GM12892 (cell line): ENCODE measurements at regions not wholly inside any gene's neighbourhood (a gene's known extent, or its start where the extent isn't known, plus 50 kb on each side); places are given as distances from the start of the nearest gene placed in this dataset.

ENCODE experiments used
- DNase-seq: peaks from one replicate; pipeline ENCODE4 v3.0.0; 2011; ENCODE audit not compliant: insufficient read length
- FAIRE-seq: peaks from 2 replicates; lab custom pipeline; 2011; peaks lifted over from hg19 to GRCh38; lab: Jason Lieb, UNC
- POLR2A ChIP-seq: IDR thresholded peaks from 2 replicates; pipeline ENCODE4 v1.6.1; 2011; ENCODE audit warnings: low read depth, low read length, control low read depth
- POLR2AphosphoS5 ChIP-seq: IDR thresholded peaks from 2 replicates; pipeline ENCODE4 v1.6.1; 2011; ENCODE audit warnings: low read depth, low read length, control low read depth
- TAF1 ChIP-seq: IDR thresholded peaks from 2 replicates; pipeline ENCODE4 v1.6.1; 2011; ENCODE audit warnings: low read depth, mild to moderate bottlenecking, control low read depth, low read length, borderline replicate concordance

DNA sequence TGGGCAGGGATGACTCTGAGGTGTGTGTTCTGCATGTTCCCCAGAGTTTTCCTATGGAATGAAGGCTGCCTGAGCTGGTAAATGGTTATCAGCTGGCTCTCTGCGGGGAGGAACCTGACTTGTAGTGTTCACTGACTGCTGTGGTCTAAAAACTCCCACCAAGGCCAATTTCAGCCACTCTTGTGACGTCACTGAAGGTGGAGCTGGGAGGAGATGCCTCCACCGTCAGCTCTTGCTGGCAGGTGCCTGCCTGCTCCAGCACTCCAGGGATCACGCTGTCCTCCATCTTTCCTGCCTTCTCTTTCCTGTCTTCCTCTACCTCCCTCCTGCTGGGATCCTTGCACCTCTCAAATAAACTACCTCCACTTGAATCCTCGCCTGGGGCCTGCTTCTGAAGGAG, 209.5 kb upstream of the HS6ST1 start:
- FAIRE-seq, result no peak
- TF ChIP-seq TAF1 (no peak), POLR2A (no peak), POLR2AphosphoS5 (no peak)
- DNase-seq, result no peak

DNA sequence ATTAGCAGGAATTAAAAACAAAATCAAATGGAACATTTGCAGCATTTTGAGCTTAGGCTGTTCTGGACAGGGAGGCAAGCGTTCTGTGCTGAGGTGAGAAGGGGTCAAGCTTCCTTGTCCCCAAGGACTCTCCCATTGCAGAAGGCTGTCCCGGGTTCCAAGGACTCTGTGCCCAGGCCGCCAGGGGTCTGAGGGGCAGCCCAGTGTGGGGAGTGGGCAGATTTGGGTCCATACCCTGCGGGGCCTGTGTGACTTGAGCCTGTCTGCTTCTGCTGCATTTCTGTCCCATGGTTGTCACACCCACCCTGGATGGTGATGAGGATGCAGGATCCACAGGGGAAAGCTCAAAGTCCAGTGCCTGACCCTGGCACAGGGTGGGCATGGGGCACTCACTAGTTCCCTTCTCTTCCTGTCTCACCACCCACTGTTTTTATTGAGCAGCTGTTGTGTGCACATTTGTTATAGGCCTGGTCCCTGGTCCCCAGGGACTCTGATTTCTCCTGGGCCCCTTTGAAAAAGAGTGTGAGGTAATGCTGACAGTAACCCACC, 211.4 kb upstream of the HS6ST1 start:
- DNase-seq, result no peak
- TF ChIP-seq POLR2A (no peak), TAF1 (no peak), POLR2AphosphoS5 (no peak)
- FAIRE-seq, result no peak

DNA sequence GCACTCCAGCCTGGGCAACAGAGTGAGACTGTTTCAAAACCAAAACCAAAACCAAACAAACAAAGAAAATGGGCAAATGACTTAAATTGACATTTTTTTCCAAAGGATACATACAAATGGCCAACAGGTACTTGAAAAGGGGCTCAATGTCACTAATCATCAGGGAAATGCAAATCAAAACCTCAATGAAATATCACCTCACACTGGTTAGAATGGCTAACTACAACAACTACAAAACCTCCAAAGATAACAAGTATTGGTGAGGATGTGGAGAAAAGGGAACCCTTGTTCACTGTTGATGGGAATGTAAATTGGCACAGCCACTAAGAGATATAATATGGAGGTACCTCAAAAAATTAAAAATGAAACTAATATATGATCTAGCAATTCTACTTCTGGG, 213.2 kb upstream of the HS6ST1 start:
- DNase-seq (no peak), FAIRE-seq (no peak)
- TF ChIP-seq TAF1 (no peak), POLR2AphosphoS5 (no peak), POLR2A (no peak)

DNA sequence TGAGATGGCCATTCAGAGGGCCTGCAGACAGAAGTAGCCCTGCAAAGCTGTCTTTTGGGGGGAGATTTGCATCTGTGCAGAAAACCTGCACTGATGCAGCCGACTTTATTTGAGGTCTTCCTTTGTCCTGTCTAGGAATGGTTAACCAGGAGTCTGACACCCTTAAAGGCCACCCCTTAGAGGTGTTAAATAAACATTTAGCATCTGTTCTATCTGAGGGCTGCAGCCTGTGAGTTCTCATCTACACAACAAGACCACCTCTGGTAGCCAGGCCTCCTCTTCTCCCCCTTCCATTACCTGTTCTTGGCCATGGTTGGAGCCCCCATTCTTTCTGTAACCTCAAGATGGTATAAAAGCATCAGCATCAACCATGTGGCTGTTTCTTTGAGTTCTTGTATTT, 214.4 kb upstream of the HS6ST1 start:
- FAIRE-seq (no peak), DNase-seq (no peak)
- TF ChIP-seq TAF1 (no peak), POLR2A (no peak), POLR2AphosphoS5 (no peak)

DNA sequence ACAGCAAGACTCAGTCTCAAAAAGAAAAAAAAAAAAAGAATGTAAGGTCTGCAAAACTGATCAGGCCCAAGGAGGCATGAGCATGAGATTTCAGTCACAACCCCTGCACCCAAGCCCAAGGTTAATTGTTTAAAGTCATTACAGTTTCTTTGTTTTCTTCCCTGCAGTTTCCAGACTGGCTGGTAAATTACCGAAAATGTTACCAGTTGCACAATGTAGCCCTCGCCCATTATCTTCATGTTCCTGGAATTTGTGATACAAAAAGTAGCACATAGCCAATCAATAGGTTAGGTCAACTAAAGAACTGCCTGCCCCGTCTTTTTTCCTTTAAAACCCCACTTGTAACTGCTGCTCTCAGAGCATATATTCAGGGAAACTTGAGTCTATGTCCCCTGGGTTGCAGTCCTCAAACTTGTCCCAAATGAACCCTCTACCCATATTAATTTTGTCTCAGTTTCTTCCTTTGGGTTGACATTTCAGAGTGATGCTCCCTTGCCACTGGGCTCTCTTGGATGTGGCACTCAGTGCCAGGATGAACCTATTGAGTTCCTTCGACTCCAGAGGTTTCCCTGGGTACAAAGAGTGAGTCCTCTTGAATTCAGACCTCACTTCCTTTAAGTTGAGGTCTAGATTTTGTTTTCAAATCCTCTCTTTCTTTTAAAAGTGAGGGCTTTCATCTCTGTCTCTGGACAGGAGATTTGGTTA, 216.2 kb upstream of the HS6ST1 start:
- no peak for FAIRE-seq
- DNase-seq, result no peak
- no peak for TF ChIP-seq POLR2AphosphoS5
- TF ChIP-seq TAF1, result no peak
- TF ChIP-seq POLR2A, result no peak

DNA sequence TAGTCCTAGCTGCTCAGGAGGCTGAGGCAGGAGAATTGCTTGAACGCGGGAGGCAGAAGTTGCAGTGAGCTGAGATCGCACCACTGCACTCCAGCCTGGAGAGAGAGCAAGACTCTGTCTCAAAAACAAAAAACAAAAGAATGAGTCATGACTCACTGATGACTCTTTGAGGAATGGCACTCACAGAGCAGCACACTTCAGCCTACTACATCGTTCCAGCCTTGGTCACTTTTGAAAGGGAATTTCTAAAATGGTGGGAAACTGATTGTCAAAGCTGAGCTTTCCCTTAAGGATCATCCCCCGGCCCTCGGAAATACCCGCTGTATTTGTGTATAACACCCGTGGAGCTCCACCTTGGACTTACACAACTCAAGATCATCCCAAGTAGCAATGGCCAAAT, 217.3 kb upstream of the HS6ST1 start:
- no peak for DNase-seq
- TF ChIP-seq TAF1, result no peak
- FAIRE-seq, result no peak

DNA sequence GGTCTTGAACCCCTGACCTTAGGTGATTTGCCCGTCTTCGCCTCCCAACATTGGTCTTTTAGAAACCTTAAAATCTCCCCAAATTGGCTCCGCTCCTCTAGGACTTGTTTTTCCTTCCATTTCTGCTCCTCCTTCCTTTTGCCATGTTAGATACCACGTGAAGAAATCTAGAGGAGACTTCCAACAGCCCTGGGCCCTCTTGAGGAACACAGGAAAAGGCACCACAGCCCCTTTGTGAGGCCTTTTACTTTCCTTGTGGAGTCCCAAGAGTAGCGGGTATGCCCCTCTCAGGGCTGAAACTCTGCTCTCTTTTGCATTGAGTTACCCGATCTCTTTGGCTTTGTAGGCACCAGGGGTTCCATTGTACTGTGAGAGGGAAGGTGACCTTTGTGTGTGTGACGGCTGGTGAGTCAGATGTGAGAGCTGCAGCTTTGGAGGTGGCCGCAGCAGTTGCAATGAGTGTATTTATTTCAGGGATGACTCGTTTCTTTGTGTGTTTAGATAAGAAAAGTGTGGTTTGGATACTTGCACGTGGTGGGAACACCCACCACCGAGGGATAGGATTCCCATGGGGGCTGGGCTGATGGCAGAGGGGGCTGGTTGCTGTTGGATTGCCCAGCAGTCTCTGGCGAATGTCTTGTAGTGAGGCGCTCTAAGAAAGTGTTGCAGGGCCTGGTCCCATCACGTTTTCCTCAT, 218.4 kb upstream of the HS6ST1 start:
- no peak for FAIRE-seq
- no peak for DNase-seq
- TF ChIP-seq TAF1, result no peak

DNA sequence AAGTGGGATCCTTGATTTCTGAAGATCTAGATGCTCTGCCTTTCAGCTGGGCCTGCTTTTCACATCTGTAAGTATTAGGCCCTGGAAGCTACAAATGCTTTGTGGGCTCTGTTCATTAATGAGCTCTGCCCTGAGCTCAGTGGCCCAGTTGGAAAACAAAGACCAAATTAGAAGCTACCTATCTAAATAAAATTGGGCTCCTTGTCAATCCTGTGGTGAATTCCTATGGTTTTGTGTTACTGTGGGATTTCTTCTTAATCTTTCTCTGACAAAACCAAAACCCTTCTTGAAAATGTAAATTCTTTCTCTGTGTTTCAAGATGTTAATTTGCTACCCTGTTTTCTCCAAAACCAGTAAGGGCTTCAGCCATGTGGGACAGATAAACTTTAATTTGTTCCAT, 219.0 kb upstream of the HS6ST1 start:
- TF ChIP-seq TAF1 (no peak), POLR2AphosphoS5 (no peak), POLR2A (no peak)
- DNase-seq (no peak), FAIRE-seq (no peak)

DNA sequence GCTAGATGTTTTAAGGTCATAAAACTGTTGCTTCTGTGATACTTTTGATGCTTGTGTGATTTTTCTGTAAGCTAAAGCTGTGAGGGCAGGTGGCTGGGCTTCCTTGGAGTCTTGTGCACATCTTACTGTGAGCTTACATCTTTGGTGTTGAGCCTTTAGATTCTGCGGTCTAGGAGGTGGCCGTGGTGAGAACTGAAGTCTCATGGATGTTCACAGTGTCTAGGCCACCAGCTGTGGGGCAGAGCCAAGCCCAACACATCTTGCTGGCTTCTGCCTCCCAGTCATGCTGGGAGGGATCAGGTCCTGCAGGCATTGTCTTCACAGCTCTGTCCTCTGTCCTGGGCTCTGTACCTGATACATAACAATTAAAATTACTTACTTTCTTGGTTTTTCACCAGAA, 219.7 kb upstream of the HS6ST1 start:
- no peak for FAIRE-seq
- TF ChIP-seq TAF1, result no peak
- TF ChIP-seq POLR2AphosphoS5, result no peak
- TF ChIP-seq POLR2A, result no peak

DNA sequence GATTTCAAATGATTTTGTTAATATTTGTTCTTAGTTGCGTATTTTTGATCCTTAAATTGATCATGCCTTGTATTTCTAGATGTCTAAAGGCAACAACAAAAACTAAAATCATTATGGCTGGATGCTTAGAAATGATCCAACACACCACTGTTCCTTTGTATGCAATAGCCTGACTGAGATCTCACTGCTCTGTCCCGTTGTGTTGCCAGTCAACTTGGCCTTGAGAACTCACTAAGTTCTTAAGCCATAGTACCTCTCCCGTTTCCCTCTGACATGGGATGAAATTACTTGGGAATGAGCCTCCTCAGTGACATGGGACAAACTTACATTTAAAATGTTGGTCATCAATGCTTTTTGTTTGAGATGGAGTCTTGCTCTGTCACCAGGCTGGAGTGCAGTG, 222.0 kb upstream of the HS6ST1 start:
- no peak for TF ChIP-seq TAF1
- no peak for TF ChIP-seq POLR2AphosphoS5
- TF ChIP-seq POLR2A, result no peak
- no peak for FAIRE-seq
- no peak for DNase-seq

More for the DNA sequence above, 219.7 kb upstream of the HS6ST1 start:
- no peak for DNase-seq

DNA sequence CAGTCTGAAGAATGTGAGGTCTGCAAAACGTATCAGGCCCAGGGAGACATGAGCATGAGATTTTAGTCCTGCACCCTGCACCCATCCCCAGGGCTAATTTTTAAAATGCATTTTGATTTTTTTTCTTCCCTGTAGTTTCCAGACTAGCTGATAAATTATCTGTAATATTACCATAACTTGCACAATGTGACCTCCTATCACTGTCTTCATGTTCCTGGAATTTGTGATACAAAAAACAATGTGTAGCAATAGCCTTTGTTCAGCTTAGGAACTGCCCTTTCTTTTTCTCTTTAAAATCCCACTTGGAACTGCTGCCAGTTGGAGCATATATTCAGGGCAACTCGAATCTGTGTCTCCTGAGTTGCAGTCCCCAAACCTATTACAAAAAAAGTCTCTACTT, 222.8 kb upstream of the HS6ST1 start:
- TF ChIP-seq TAF1, result no peak
- no peak for TF ChIP-seq POLR2AphosphoS5
- FAIRE-seq (no peak), DNase-seq (no peak)

DNA sequence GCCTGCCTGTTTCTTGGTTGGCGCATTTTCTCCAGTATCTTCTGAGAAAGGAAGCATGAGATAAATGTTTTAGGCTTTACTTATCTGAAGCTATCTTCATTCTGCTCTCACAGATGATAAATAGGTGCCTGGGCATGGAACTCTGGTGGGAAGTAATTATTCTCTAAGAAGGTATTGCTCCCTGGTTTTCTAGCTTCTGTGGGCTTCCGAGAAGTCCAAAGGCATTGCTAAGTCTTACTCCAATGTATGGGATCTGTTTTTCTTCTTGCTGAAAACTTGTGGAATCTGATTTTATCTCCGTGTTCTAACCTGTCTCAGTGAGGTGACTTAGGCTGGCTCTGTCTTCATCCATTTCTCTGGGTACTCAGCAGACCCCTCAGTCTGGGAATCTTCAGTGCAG, 224.4 kb upstream of the HS6ST1 start:
- TF ChIP-seq POLR2A, result no peak
- DNase-seq (no peak), FAIRE-seq (no peak)
